IMR-90 (cell line): ENCODE measurements at regions not wholly inside any gene's neighbourhood (a gene's known extent, or its start where the extent isn't known, plus 50 kb on each side); places are given as distances from the start of the nearest gene placed in this dataset.

Source experiments
- ATAC-seq: fragments of 200-7000 bp; cut with Tn5 transposase; 2 replicates; pipeline ENCODE4 v1.9.1; 2020; ENCODE audit warnings: low read depth, mild to moderate bottlenecking, moderate library complexity
- BruUV-seq: library from RNA; stranded (reverse); fragments of 400-500 nt; replicated peaks from 2 replicates; lab custom pipeline; 2021; lab: Mats Ljungman, UMichigan
- CTCF ChIA-PET: fragments of 300-600 bp; formaldehyde crosslinking; extraction: SDS; loops from one replicate; lab custom pipeline; 2021; ENCODE audit warnings: antibody characterized with exemption; lab: Yijun Ruan, JAX
- POLR2A ChIA-PET: fragments of 300-600 bp; sonication (Branson Sonifier 250); formaldehyde crosslinking; loops from one replicate; lab custom pipeline; 2022; ENCODE audit warnings: antibody characterized with exemption; ENCODE audit not compliant: unreplicated experiment; lab: Charles Lee
- DNase-seq: peaks from one replicate; pipeline ENCODE4 v3.0.0; 2013
- H2AFZ ChIP-seq: replicated peaks from 2 replicates; pipeline ENCODE3; 2013; ENCODE audit warnings: low read length, mild to moderate bottlenecking; ENCODE audit not compliant: poor library complexity
- H2AK5ac ChIP-seq: 2 replicates; pipeline ENCODE4 v1.6.1; 2013; ENCODE audit warnings: low read depth, low read length, inconsistent platforms
- H2AK9ac ChIP-seq: replicated peaks from 2 replicates; pipeline ENCODE3; 2013; ENCODE audit warnings: mild to moderate bottlenecking, low read depth, low read length, moderate library complexity; ENCODE audit not compliant: poor library complexity
- H2BK120ac ChIP-seq: 2 replicates; pipeline ENCODE4 v1.6.1; 2013; ENCODE audit warnings: low read depth, low read length, inconsistent platforms
- H2BK15ac ChIP-seq: 3 replicates; pipeline ENCODE4 v1.6.1; 2013; ENCODE audit warnings: low read depth, low read length, inconsistent platforms
- H2BK20ac ChIP-seq: 2 replicates; pipeline ENCODE4 v1.6.1; 2013; ENCODE audit warnings: low read depth, mild to moderate bottlenecking, inconsistent platforms, low read length, moderate library complexity
- H2BK5ac ChIP-seq: 2 replicates; pipeline ENCODE4 v1.6.1; 2013; ENCODE audit warnings: mild to moderate bottlenecking, low read depth, low read length, inconsistent platforms; ENCODE audit not compliant: poor library complexity, severe bottlenecking
- H3K14ac ChIP-seq: replicated peaks from 2 replicates; pipeline ENCODE4 v1.6.1; 2013; ENCODE audit warnings: low read depth, low read length, inconsistent platforms
- H3K18ac ChIP-seq: 2 replicates; pipeline ENCODE4 v1.6.1; 2013; ENCODE audit warnings: low read depth, low read length, control low read depth
- H3K23ac ChIP-seq: 2 replicates; pipeline ENCODE4 v1.6.1; 2013; ENCODE audit warnings: low read depth, low read length, inconsistent platforms
- H3K27ac ChIP-seq: 2 replicates; pipeline ENCODE4 v1.5.1; 2013; ENCODE audit warnings: mild to moderate bottlenecking, control low read depth, low read length; ENCODE audit not compliant: insufficient read depth
- H3K27me3 ChIP-seq: 2 replicates; pipeline ENCODE4 v1.6.1; 2013; ENCODE audit warnings: low read length; ENCODE audit not compliant: control insufficient read depth, insufficient read depth
- H3K36me3 ChIP-seq: 2 replicates; pipeline ENCODE4 v1.6.1; 2013; ENCODE audit warnings: low read length, mixed read lengths; ENCODE audit not compliant: control insufficient read depth, insufficient read depth
- H3K4ac ChIP-seq: 2 replicates; pipeline ENCODE4 v1.6.1; 2013; ENCODE audit warnings: low read depth, low read length, inconsistent platforms
- H3K4me1 ChIP-seq: 2 replicates; pipeline ENCODE4 v1.6.1; 2013; ENCODE audit warnings: low read length, mixed read lengths; ENCODE audit not compliant: control insufficient read depth, insufficient read depth
- H3K4me2 ChIP-seq: 2 replicates; pipeline ENCODE4 v1.6.1; 2013; ENCODE audit warnings: low read depth, mild to moderate bottlenecking, control low read depth, low read length, moderate library complexity
- H3K4me3 ChIP-seq: 2 replicates; pipeline ENCODE4 v1.5.1; 2013; ENCODE audit warnings: low read depth, mild to moderate bottlenecking, control low read depth, low read length, moderate library complexity; ENCODE audit not compliant: insufficient read depth
- H3K56ac ChIP-seq: 2 replicates; pipeline ENCODE4 v1.6.1; 2013; ENCODE audit warnings: low read length, inconsistent platforms; ENCODE audit not compliant: insufficient read depth; ENCODE audit errors: extremely low read depth
- H3K79me1 ChIP-seq, 2 experiments: 2 replicates each; pipeline ENCODE4 v1.6.1; 2013; ENCODE audit warnings: low read length in 2 of 2, inconsistent platforms in 1 of 2, low read depth in 1 of 2
- H3K9ac ChIP-seq: 2 replicates; pipeline ENCODE4 v1.6.1; 2013; ENCODE audit warnings: low read depth, low read length, control low read depth
- H3K9me1 ChIP-seq: 2 replicates; pipeline ENCODE4 v1.6.1; 2013; ENCODE audit warnings: low read length, inconsistent platforms; ENCODE audit not compliant: insufficient read depth
- H3K9me3 ChIP-seq: 2 replicates; pipeline ENCODE4 v1.6.1; 2013; ENCODE audit warnings: low read length; ENCODE audit not compliant: control insufficient read depth, insufficient read depth
- H4K20me1 ChIP-seq: 2 replicates; pipeline ENCODE4 v1.6.1; 2013; ENCODE audit warnings: low read length, inconsistent platforms; ENCODE audit not compliant: insufficient read depth
- H4K5ac ChIP-seq: 2 replicates; pipeline ENCODE4 v1.6.1; 2013; ENCODE audit warnings: mild to moderate bottlenecking, low read depth, low read length, control low read depth
- H4K8ac ChIP-seq, 2 experiments: 2 replicates each; pipeline ENCODE4 v1.6.1; 2013; ENCODE audit warnings: low read depth in 2 of 2, low read length in 2 of 2, control low read depth in 1 of 2, inconsistent platforms in 1 of 2
- H4K91ac ChIP-seq: 2 replicates; pipeline ENCODE4 v1.6.1; 2013; ENCODE audit warnings: low read depth, low read length, inconsistent platforms; ENCODE audit not compliant: insufficient read depth
- POLR2A ChIP-seq: IDR thresholded peaks from 2 replicates; pipeline ENCODE4 v1.6.1; 2012; ENCODE audit warnings: mild to moderate bottlenecking, low read depth, low read length
- USF2 ChIP-seq: fragments of 150-350 bp; IDR thresholded peaks from 2 replicates; pipeline ENCODE4 v1.6.1; 2017; ENCODE audit warnings: mild to moderate bottlenecking, antibody characterized with exemption, low read length, low read depth
- dilution Hi-C: fragments of 300-500 bp; cut with HindIII; formaldehyde crosslinking; loops from one replicate; pipeline ENCODE4 v1.14.3; 2018; ENCODE audit warnings: low sequenced_read_pairs; ENCODE audit not compliant: unreplicated experiment
- in situ Hi-C: fragments of 300-500 bp; cut with MboI; formaldehyde crosslinking; loops from 3 replicates; pipeline ENCODE4 v1.14.3; 2019; ENCODE audit warnings: low sequenced_read_pairs, inconsistent platforms, mixed read lengths
- intact Hi-C: fragments of 100-400 bp; cut with micrococcal nuclease; formaldehyde crosslinking; loops from 2 replicates; pipeline ENCODE4 v1.10.0; 2022

GRCh38 chrX:42459735-42460134 lies 318.2 kb downstream of the PPP1R2C start:
- no peak overlapping the region for H4K8ac ChIP-seq
- no peaks in the 10 kb centered on the region for H4K20me1 ChIP-seq
- no peak overlapping the region for H4K5ac ChIP-seq
- H3K4me2 ChIP-seq: no peak overlapping the region
- H4K91ac ChIP-seq: no peak overlapping the region
- ChIA-PET CTCF (no interaction called here), POLR2A (no interaction called here)
- no peak overlapping the region for H2AK5ac ChIP-seq
- H3K9me1 ChIP-seq: no peaks in the 10 kb centered on the region
- no peak overlapping the region for H3K4me3 ChIP-seq
- no peak overlapping the region for H3K56ac ChIP-seq
- TF ChIP-seq POLR2A (no peak), USF2 (no peak)
- H2BK120ac ChIP-seq: no peak overlapping the region
- H3K14ac ChIP-seq: no peak overlapping the region
- DNase-seq: no peak
- H2AFZ ChIP-seq: no peak overlapping the region
- no peaks in the 10 kb centered on the region for H3K79me1 ChIP-seq
- intact Hi-C loops (no loop called here), dilution Hi-C loops (no loop called here), in situ Hi-C loops (no loop called here)
- no peak overlapping the region for H3K23ac ChIP-seq
- no TSS peak for BruUV-seq
- no peaks in the 10 kb centered on the region for H3K27me3 ChIP-seq
- no peak overlapping the region for H3K9ac ChIP-seq
- no peak overlapping the region for H2AK9ac ChIP-seq
- no peak overlapping the region for H3K18ac ChIP-seq
- no peaks in the 10 kb centered on the region for H3K9me3 ChIP-seq
- no peak overlapping the region for H2BK5ac ChIP-seq
- no peak overlapping the region for H2BK15ac ChIP-seq
- H3K27ac ChIP-seq: no peak overlapping the region
- H3K36me3 ChIP-seq: no peaks in the 10 kb centered on the region
- ATAC-seq: no peak
- no peak overlapping the region for H3K4ac ChIP-seq
- no peaks in the 10 kb centered on the region for H3K4me1 ChIP-seq
- H2BK20ac ChIP-seq: no peak overlapping the region
